ENCODE measurements at regions not wholly inside any gene's neighbourhood (a gene's known extent, or its start where the extent isn't known, plus 50 kb on each side); places are given as distances from the start of the nearest gene placed in this dataset.

GRCh38 chr4:23718435-23718834 is 171.4 kb downstream of the PPARGC1A start:
- CTCF ChIA-PET = no interaction called here
- in situ Hi-C loops (cut with HindIII; ENCODE audit: low pct_unique_long_range_greater_than_20kb, low sequenced_read_pairs) = no loop called here
- POLR2A ChIA-PET = no interaction called here

GRCh38 chr4:23717528-23718248 is 172.2 kb downstream of the PPARGC1A start:
- no peaks in the 10 kb centered on the region for H3K4me1 ChIP-seq (ENCODE audit: control insufficient read depth, insufficient read depth, low read length)
- TF ChIP-seq REST (IDR thresholded peaks at IDR 0.05; ENCODE audit: insufficient read depth in 1 of 2, low read depth in 2 of 2, low read length in 1 of 2) (no peak), CTCF (IDR thresholded peaks at IDR 0.05) (peak; percentile 60)
- no peak for DNase-seq (ENCODE audit: low read depth, low spot score)
- in situ Hi-C loops (cut with HindIII; ENCODE audit: low pct_unique_long_range_greater_than_20kb, low sequenced_read_pairs) (no loop called here), intact Hi-C loops (cut with micrococcal nuclease; ENCODE audit: unreplicated experiment) (no loop called here)
- H3K27ac ChIP-seq (ENCODE audit: low read length) = no peak overlapping the region
- no peaks in the 10 kb centered on the region for H3K9me3 ChIP-seq (ENCODE audit: control insufficient read depth, insufficient read depth, low read depth, low read length)
- BruUV-seq (replicated peaks) = no TSS peak
- no peak for ATAC-seq
- ChIA-PET CTCF (no interaction called here), POLR2A (no interaction called here)
- no peaks in the 10 kb centered on the region for H3K36me3 ChIP-seq (ENCODE audit: control insufficient read depth, insufficient read depth, low read length)
- H3K4me3 ChIP-seq (ENCODE audit: low read depth in 2 of 2, low read length in 2 of 2) = no peak overlapping the region
- H3K27me3 ChIP-seq (ENCODE audit: control insufficient read depth, insufficient read depth, low read length) = no peaks in the 10 kb centered on the region

More at GRCh38 chr4:23718435-23718834, 171.4 kb downstream of the PPARGC1A start:
- BruUV-seq (replicated peaks) = no TSS peak
- no peaks in the 10 kb centered on the region for H3K36me3 ChIP-seq (ENCODE audit: control insufficient read depth, insufficient read depth, low read length)
- no peaks in the 10 kb centered on the region for H3K27me3 ChIP-seq (ENCODE audit: control insufficient read depth, insufficient read depth, low read length)
- no peak for DNase-seq (ENCODE audit: low read depth, low spot score)
- H3K4me1 ChIP-seq (ENCODE audit: control insufficient read depth, insufficient read depth, low read length) = no peaks in the 10 kb centered on the region
- no peak overlapping the region for H3K4me3 ChIP-seq (ENCODE audit: low read depth in 2 of 2, low read length in 2 of 2)
- ATAC-seq = no peak
- H3K27ac ChIP-seq (ENCODE audit: low read length) = no peak overlapping the region
- TF ChIP-seq CTCF (IDR thresholded peaks at IDR 0.05) (no peak), TCF7L2 (IDR thresholded peaks at IDR 0.05; ENCODE audit: low read depth, low read length) (no peak), SIN3A (IDR thresholded peaks at IDR 0.05; ENCODE audit: borderline replicate concordance, insufficient read depth, low read depth, low read length) (no peak), REST (IDR thresholded peaks at IDR 0.05; ENCODE audit: insufficient read depth in 1 of 2, low read depth in 2 of 2, low read length in 1 of 2) (no peak), POLR2AphosphoS5 (IDR thresholded peaks at IDR 0.05; ENCODE audit: low read depth, low read length) (no peak)
- no peaks in the 10 kb centered on the region for H3K9me3 ChIP-seq (ENCODE audit: control insufficient read depth, insufficient read depth, low read depth, low read length)
- intact Hi-C loops (cut with micrococcal nuclease; ENCODE audit: unreplicated experiment) = no loop called here
